Activated naive CD4-positive, alpha-beta T cell treated with anti-CD3 and anti-CD28 coated beads, Interleukin-2, amount 50 U/mL, for 72 hours (primary cell): ENCODE measurements at regions not wholly inside any gene's neighbourhood (a gene's known extent, or its start where the extent isn't known, plus 50 kb on each side); places are given as distances from the start of the nearest gene placed in this dataset.

Experiments
- ATAC-seq, 2 donors: fragments of 150-1000 bp; cut with Tn5 transposase; 2 replicates each; pipeline ENCODE4 v1.10.0; 2021; ENCODE audit warnings: mild to moderate bottlenecking in 2 of 2, moderate library complexity in 2 of 2
- DNase-seq, 2 donors: peaks; one replicate each; pipeline ENCODE4 v3.0.0; 2021 to 2022; ENCODE audit warnings: low spot score in 2 of 2
- H3K27ac Mint-ChIP-seq, 2 donors: one replicate each; pipeline ENCODE4 v1.8.0; 2022; ENCODE audit warnings: mild to moderate bottlenecking in 2 of 2, mixed read lengths in 2 of 2
- H3K36me3 Mint-ChIP-seq, 2 donors: one replicate each; pipeline ENCODE4 v1.8.0; 2022; ENCODE audit warnings: mixed read lengths in 2 of 2
- H3K9me3 Mint-ChIP-seq, 2 donors: one replicate each; pipeline ENCODE4 v1.8.0; 2022; ENCODE audit warnings: mixed read lengths in 2 of 2

DNA sequence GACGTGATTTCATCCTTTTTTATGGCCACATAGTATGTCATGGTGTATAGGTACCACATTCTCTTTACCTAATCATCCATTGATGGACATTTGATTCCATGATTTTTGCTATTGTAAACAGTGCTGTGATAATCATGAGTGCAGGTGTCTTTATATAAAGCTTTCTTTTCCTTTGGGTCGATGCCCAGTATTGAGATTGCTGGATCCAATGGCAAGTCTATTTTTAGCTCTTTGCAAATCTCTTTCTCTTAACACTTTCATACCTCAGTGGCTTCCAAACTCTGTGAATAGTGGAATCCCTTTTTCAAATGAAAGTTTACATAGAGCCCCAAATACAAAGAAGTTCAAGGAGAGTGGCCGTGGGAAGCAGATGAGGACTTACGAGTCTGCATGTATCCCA lies 105.8 kb upstream of the SPTLC3 start:
- H3K36me3 Mint-ChIP-seq = no peaks in the 10 kb centered on the region
- no peaks in the 10 kb centered on the region for H3K9me3 Mint-ChIP-seq
- no peak overlapping the region for H3K27ac Mint-ChIP-seq
- no peak for DNase-seq
- no peak for ATAC-seq

- ATAC-seq (no peak), DNase-seq (no peak)
- Mint-ChIP-seq H3K36me3 (no peaks in the 10 kb centered on the region), H3K9me3 (no peaks in the 10 kb centered on the region), H3K27ac (no peak overlapping the region)
Measured at GRCh38 chr20:12906361-12906760, 102.4 kb upstream of the SPTLC3 start.

DNA sequence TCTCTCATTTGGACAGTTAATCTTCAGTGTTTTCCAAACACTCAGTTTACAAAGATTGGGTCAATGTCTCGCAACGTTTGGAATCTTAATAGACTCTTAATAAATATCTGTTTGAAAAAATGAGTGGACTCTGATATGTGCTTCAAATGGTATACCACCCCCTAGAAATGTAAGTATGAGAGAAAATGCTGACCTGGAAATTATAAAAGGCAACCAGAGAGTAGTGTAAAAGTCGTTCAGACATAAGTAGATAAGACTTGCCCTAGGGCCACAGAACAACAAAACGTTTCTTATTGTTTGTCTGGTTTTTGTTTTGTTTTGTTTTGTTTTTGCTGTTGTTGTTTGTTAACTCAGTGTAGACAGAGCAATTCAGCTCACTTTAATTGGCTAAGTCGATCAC lies 97.4 kb upstream of the SPTLC3 start:
- Mint-ChIP-seq H3K9me3 (no peaks in the 10 kb centered on the region), H3K36me3 (no peaks in the 10 kb centered on the region), H3K27ac (no peak overlapping the region)
- ATAC-seq (no peak), DNase-seq (no peak)

DNA sequence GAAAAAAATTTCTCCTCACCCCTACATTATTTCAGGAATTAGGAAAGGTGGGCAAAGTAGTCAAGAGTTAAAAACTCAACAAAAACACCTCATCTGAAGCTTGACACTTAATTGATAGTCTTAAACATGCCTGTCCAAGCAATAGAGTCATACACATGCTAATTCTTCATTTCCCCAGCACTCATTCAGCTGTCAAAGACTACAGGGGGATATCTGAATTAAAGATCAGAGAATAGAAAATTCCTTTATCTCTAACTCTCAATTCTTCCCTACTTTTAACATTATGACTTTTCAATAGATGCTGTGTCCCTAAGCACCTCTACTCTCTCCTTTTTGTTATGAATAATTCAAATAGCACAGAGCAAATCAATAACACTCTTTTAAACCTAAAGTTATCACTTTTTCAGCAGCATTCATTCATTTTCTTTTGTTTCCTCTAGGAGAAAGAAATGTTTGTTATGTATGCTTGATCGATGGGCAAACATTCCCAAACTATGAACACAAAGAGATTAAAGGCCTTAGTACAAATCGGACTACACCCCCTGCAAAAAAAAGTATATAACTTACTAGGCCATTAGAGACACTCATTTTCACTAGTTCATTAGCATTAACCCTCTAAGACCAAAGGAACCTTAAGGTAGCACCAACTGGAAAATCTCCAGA lies 94.9 kb upstream of the SPTLC3 start:
- no peak for DNase-seq
- Mint-ChIP-seq H3K9me3 (no peaks in the 10 kb centered on the region), H3K27ac (no peak overlapping the region), H3K36me3 (no peaks in the 10 kb centered on the region)
- no peak for ATAC-seq

GRCh38 chr20:12914804-12915203 lies 94.0 kb upstream of the SPTLC3 start:
- Mint-ChIP-seq H3K27ac (no peak overlapping the region), H3K9me3 (no peaks in the 10 kb centered on the region), H3K36me3 (no peaks in the 10 kb centered on the region)
- DNase-seq = no peak
- ATAC-seq = no peak

DNA sequence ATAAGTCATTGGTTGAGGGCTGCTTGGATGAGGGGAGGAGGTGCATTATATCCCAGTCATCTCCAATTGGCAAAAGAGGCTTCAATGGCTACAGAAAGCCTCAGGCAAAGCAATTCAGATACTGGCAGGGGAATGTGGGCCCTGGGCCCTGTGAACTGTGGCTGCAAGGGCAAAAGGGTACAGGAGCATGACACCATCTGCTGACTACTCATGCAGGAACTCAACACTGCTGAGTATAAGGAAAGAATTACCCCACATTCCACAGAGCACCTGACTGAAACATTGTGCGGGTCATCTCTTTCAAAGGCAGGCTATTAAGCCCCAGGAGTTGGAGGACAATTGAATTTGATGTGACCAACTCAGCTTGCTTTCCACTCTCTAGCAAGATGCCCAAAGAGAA lies 92.1 kb upstream of the SPTLC3 start:
- ATAC-seq (no peak), DNase-seq (no peak)
- Mint-ChIP-seq H3K27ac (no peak overlapping the region), H3K36me3 (peaks cover 0 to 2% of the 10 kb centered on the region in 2 donors), H3K9me3 (peaks cover 0 to 2% of the 10 kb centered on the region in 2 donors)

- no peak for ATAC-seq
- Mint-ChIP-seq H3K27ac (no peak overlapping the region), H3K36me3 (peaks cover 0 to 7% of the 10 kb centered on the region in 2 donors), H3K9me3 (peaks cover 0 to 8% of the 10 kb centered on the region in 2 donors)
- DNase-seq = no peak
Measured at GRCh38 chr20:12924126-12924525, 84.6 kb upstream of the SPTLC3 start.

DNA sequence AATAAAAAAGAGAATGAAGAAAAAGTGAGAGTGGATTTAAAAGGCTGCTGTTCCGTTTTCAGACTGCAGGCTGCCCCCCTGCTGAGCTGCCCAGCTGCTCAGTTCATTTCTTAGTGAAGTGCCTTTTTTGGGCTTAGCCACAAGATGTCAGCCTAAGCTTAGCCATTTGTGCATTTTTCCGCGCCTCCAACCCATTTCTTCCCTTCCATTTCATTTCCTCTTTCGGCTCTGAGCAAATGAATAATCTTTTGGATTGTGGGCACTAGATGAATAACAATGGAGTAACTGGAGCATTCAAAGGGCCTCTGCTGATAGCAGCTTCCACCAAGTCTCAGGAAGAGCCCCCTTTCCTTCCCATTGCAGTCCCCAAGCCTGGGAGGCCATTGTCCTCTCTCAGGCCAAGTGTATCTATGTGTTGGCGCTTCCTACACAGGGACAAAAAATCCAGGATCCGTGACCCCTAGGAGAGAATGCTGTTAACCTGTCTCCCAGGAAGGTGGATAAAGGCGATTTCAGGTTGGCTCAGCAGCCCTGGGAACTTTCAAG lies 83.5 kb upstream of the SPTLC3 start:
- H3K27ac Mint-ChIP-seq = no peak overlapping the region
- peaks cover 0 to 7% of the 10 kb centered on the region in 2 donors for H3K36me3 Mint-ChIP-seq
- ATAC-seq (peak; percentile 59 to 75), DNase-seq (peak in 1 of 2 donors; percentile 36)
- peaks cover 0 to 8% of the 10 kb centered on the region in 2 donors for H3K9me3 Mint-ChIP-seq

- Mint-ChIP-seq H3K36me3 (peaks cover 0 to 7% of the 10 kb centered on the region in 2 donors), H3K27ac (no peak overlapping the region)
- ATAC-seq = no peak
Measured at GRCh38 chr20:12925863-12926793, 82.6 kb upstream of the SPTLC3 start.

DNA sequence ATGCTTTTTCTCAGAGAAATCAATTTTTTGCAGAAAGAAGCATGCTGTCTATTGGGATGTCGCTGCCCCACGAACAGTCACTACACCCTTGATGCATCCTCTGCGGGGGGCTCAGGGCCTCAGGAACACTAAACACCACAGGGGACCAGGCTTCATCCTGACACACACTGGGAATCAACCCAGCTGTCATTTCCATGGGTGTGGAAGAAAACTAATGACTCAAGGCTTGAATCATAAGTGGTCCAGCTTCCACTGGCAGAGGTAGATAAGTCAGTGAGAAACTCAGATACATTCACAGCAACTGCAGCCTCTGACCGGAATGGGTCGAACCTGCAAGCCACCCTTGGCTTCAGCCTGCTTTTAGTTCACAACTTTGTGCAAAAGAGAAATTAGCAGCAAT lies 81.3 kb upstream of the SPTLC3 start:
- Mint-ChIP-seq H3K36me3 (no peaks in the 10 kb centered on the region), H3K27ac (no peak overlapping the region), H3K9me3 (no peaks in the 10 kb centered on the region)
- no peak for ATAC-seq
- DNase-seq = no peak

More at GRCh38 chr20:12925863-12926793, 82.6 kb upstream of the SPTLC3 start:
- H3K9me3 Mint-ChIP-seq = peaks cover 0 to 8% of the 10 kb centered on the region in 2 donors
- DNase-seq = no peak

GRCh38 chr20:12928358-12928754 lies 80.4 kb upstream of the SPTLC3 start:
- Mint-ChIP-seq H3K27ac (no peak overlapping the region), H3K9me3 (no peaks in the 10 kb centered on the region), H3K36me3 (no peaks in the 10 kb centered on the region)
- ATAC-seq (peak in 1 of 2 donors; percentile 20), DNase-seq (no peak)

DNA sequence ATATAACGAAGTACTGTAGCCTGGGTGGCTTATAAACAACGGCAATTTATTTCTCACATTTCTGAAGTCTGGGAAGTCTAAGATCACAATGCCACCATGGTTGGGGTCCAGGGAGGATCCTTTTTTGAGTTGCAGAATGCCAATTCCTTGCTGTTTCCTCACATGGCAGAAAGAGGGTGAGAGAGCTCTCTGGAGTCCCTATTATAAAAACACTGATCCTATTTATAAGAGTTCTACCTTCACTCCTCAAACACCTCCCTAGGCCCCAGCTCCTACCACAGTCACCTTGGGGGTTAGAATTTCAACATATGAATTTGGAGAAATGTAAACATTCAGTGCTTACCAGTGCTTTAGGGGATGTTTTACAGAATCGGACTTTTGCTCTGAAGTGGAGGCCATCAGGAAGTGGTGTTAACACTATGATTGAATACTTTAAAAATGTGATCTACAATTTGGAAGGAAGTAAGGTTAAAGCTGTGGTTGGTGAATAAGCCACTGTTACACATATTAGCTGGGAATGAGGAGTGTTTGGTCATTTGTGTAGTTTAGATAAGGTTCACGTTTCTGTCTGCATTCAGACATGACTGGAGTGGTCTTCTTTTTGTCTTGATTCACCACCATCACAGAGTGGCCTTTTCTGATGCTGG lies 79.9 kb upstream of the SPTLC3 start:
- ATAC-seq = peak; percentile 55 to 86
- no peaks in the 10 kb centered on the region for H3K36me3 Mint-ChIP-seq
- H3K27ac Mint-ChIP-seq = no peak overlapping the region
- H3K9me3 Mint-ChIP-seq = no peaks in the 10 kb centered on the region
- no peak for DNase-seq

DNA sequence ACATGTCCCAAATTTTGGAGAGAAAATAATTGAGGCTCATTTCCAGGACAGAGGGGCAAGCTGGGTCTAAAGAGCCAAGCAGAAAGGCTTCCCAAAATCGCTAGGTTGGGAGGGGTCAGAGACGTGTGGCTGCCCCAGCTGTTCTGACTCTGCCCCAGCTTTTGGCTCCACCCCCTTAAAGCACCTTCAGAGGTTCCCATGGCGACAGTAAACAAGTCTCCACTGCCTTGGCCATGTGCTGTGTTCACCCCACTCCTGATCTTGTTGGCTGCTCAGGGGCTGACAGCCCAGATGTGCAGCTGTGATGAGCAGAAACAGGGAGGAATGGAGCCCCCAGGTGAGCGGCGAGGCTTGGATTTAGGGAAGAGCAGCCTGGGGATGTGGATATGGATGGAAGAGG lies 72.8 kb upstream of the SPTLC3 start:
- H3K27ac Mint-ChIP-seq = no peak overlapping the region
- ATAC-seq = no peak
- no peaks in the 10 kb centered on the region for H3K9me3 Mint-ChIP-seq
- H3K36me3 Mint-ChIP-seq = no peaks in the 10 kb centered on the region
- DNase-seq = no peak

DNA sequence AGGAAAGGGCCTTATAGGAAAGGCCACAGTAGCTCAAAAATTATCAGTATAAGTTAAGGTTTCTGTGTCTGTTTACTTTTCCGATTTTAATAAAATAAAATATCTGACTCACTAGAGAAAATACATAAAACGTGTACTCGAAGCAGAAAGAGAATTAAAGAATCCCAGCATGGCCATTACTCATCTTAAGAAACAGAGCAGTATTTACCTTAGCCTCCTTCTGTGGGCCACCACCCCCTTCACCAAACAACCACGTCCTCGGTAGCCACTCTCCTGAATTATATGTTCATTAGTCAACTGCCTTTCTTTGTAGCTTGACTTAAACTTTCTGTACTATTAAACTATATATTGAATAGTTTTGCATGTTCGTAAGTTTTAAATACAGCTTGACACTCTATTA lies 72.2 kb upstream of the SPTLC3 start:
- H3K9me3 Mint-ChIP-seq = no peaks in the 10 kb centered on the region
- no peaks in the 10 kb centered on the region for H3K36me3 Mint-ChIP-seq
- no peak overlapping the region for H3K27ac Mint-ChIP-seq
- no peak for DNase-seq
- no peak for ATAC-seq

- Mint-ChIP-seq H3K27ac (no peak overlapping the region), H3K9me3 (no peaks in the 10 kb centered on the region), H3K36me3 (no peaks in the 10 kb centered on the region)
- DNase-seq (no peak), ATAC-seq (no peak)
Measured at GRCh38 chr20:12941025-12941424, 67.7 kb upstream of the SPTLC3 start.

DNA sequence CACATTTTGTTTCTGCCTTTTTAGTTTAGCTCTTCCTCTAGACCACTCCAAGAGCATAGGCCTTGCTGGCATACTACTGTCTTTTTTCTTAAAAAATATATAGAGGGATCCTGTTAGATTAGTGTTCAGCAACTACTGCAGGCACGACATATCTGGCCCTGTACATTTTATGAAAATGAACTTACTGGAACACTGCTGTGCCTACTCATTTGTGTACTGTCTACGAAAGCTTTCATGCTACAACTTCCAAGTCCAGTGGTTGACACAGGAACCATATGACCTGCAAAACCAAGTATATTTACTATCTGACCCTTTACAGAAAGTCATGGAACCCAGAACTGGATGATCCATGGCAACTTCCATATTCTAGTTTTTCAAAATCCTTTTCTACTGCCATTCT lies 66.6 kb upstream of the SPTLC3 start:
- DNase-seq (no peak), ATAC-seq (no peak)
- Mint-ChIP-seq H3K27ac (no peak overlapping the region), H3K9me3 (no peaks in the 10 kb centered on the region), H3K36me3 (no peaks in the 10 kb centered on the region)

GRCh38 chr20:12946789-12947188 lies 62.0 kb upstream of the SPTLC3 start:
- Mint-ChIP-seq H3K9me3 (no peaks in the 10 kb centered on the region), H3K27ac (no peak overlapping the region), H3K36me3 (no peaks in the 10 kb centered on the region)
- ATAC-seq (no peak), DNase-seq (no peak)
